ENCODE measurements at regions not wholly inside any gene's neighbourhood (a gene's known extent, or its start where the extent isn't known, plus 50 kb on each side); places are given as distances from the start of the nearest gene placed in this dataset.
"Not testable (repeated sequence)": the region's sequence is repeated elsewhere in the genome, so short reads cannot be mapped to it uniquely, and the experiment has no call there.

DNA sequence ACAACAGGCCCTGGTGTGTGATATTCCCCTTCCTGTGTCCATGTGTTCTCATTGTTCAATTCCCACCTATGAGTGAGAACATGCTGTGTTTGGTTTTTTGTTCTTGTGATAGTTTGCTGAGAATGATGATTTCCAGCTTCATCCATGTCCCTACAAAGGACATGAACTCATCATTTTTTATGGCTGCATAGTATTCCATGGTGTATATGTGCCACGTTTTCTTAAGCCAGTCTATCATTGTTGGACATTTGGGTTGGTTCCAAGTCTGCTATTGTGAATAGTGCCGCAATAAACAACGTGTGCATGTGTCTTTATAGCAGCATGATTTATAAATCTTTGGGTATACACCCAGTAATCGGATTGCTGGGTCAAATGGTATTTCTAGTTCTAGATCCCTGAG, 72.6 kb upstream of the NHSL2 start:
- TF ChIP-seq, protein P1, sequence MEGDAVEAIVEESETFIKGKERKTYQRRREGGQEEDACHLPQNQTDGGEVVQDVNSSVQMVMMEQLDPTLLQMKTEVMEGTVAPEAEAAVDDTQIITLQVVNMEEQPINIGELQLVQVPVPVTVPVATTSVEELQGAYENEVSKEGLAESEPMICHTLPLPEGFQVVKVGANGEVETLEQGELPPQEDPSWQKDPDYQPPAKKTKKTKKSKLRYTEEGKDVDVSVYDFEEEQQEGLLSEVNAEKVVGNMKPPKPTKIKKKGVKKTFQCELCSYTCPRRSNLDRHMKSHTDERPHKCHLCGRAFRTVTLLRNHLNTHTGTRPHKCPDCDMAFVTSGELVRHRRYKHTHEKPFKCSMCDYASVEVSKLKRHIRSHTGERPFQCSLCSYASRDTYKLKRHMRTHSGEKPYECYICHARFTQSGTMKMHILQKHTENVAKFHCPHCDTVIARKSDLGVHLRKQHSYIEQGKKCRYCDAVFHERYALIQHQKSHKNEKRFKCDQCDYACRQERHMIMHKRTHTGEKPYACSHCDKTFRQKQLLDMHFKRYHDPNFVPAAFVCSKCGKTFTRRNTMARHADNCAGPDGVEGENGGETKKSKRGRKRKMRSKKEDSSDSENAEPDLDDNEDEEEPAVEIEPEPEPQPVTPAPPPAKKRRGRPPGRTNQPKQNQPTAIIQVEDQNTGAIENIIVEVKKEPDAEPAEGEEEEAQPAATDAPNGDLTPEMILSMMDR (IDR thresholded peaks at IDR 0.05; ENCODE audit: extremely low read depth in 1 of 2, insufficient read depth in 1 of 2, low read depth in 1 of 2, low read length in 2 of 2), result not testable (repeated sequence)
- not testable (repeated sequence) for TF ChIP-seq POLR2AphosphoS5 (IDR thresholded peaks at IDR 0.05; ENCODE audit: insufficient read depth, low read depth, low read length); EZH2 (IDR thresholded peaks at IDR 0.05; ENCODE audit: borderline replicate concordance, low read depth, low read length, severe bottlenecking); POLR2A (IDR thresholded peaks at IDR 0.05; ENCODE audit: low read depth, low read length); GATA2 (IDR thresholded peaks at IDR 0.05; ENCODE audit: insufficient read depth, insufficient read length, low read depth, low read length); JUN (IDR thresholded peaks at IDR 0.05; ENCODE audit: borderline replicate concordance, insufficient read depth, insufficient read length, low read depth)
- TF ChIP-seq, protein P2, sequence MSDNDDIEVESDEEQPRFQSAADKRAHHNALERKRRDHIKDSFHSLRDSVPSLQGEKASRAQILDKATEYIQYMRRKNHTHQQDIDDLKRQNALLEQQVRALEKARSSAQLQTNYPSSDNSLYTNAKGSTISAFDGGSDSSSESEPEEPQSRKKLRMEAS (IDR thresholded peaks at IDR 0.05; ENCODE audit: insufficient read depth, insufficient read length), result not testable (repeated sequence)
